HepG2 (cell line): ENCODE measurements at regions not wholly inside any gene's neighbourhood (a gene's known extent, or its start where the extent isn't known, plus 50 kb on each side); places are given as distances from the start of the nearest gene placed in this dataset.

Experiments
- ATAC-seq: fragments of 200-7000 bp; cut with Tn5 transposase; 3 replicates; pipeline ENCODE4 v1.9.1; 2020; ENCODE audit warnings: mild to moderate bottlenecking, moderate library complexity
- BruUV-seq: library from RNA; stranded (reverse); fragments of 400-500 nt; replicated peaks from 2 replicates; lab custom pipeline; 2021; lab: Mats Ljungman, UMichigan
- CTCF ChIA-PET: fragments of 300-600 bp; formaldehyde crosslinking; extraction: SDS; loops from one replicate; lab custom pipeline; 2021; ENCODE audit warnings: low total read pairs, inconsistent platforms, low intra/inter-chr PET ratio; lab: Yijun Ruan, JAX
- POLR2A ChIA-PET: fragments of 350-600 bp; sonication (Branson Sonifier 250); formaldehyde crosslinking; loops from one replicate; lab custom pipeline; 2020; ENCODE audit warnings: antibody characterized with exemption, inconsistent platforms; lab: Yijun Ruan, JAX
- DNase-seq: peaks from one replicate; pipeline ENCODE4 v3.0.0-alpha.2; 2015; ENCODE audit warnings: low spot score
- FAIRE-seq: peaks from 3 replicates; lab custom pipeline; 2011; peaks lifted over from hg19 to GRCh38; lab: Jason Lieb, UNC
- H2AFZ ChIP-seq: one replicate; pipeline ENCODE4 v1.6.1; 2011; ENCODE audit warnings: low read length, inconsistent platforms
- H3K27ac ChIP-seq: fragments of 300-600 bp; 3 replicates; pipeline ENCODE4 v1.8.0; 2011; ENCODE audit warnings: mixed run types, mild to moderate bottlenecking, mixed read lengths, low read length, inconsistent platforms; ENCODE audit not compliant: insufficient read depth; ENCODE audit errors: extremely low read length
- H3K27me3 ChIP-seq, 2 experiments: fragments of 200-600 bp in 1 of 2; 2 replicates in 1 of 2; 3 replicates in 1 of 2; pipeline versions ENCODE4 v1.6.0 to v1.8.0; 2011; ENCODE audit warnings: low read length in 2 of 2, mild to moderate bottlenecking in 2 of 2, moderate library complexity in 2 of 2, inconsistent platforms in 1 of 2; ENCODE audit not compliant: insufficient read depth in 2 of 2, control insufficient read depth in 1 of 2
- H3K36me3 ChIP-seq, 2 experiments: fragments of 200-600 bp in 1 of 2; replicated peaks in 1 of 2; 2 replicates in 1 of 2; 3 replicates in 1 of 2; pipeline versions ENCODE4 v1.5.1 to v1.8.0; 2011; ENCODE audit warnings: low read length in 2 of 2, inconsistent platforms in 1 of 2; ENCODE audit not compliant: insufficient read depth in 2 of 2, control insufficient read depth in 1 of 2
- H3K4me1 ChIP-seq: 2 replicates; pipeline ENCODE4 v1.5.1; 2012; ENCODE audit warnings: low read length, inconsistent platforms; ENCODE audit not compliant: insufficient read depth
- H3K4me2 ChIP-seq: 2 replicates; pipeline ENCODE4 v1.6.0; 2011; ENCODE audit warnings: low read depth, low read length, inconsistent platforms
- H3K4me3 ChIP-seq, 3 experiments: fragments of 200-600 bp in 1 of 3; sonication (generic), shearing (Covaris generic) in 1 of 3; replicated peaks in 1 of 3; 2 replicates each; pipeline ENCODE4 v1.5.1; 2011 to 2016; ENCODE audit warnings: low read length in 3 of 3, inconsistent platforms in 2 of 3, low read depth in 2 of 3, mild to moderate bottlenecking in 2 of 3, control low read depth in 1 of 3, mixed read lengths in 1 of 3; ENCODE audit not compliant: insufficient read depth in 1 of 3
- H3K79me2 ChIP-seq: one replicate; pipeline ENCODE4 v1.6.1; 2011; ENCODE audit warnings: low read length, inconsistent platforms; ENCODE audit not compliant: insufficient read depth
- H3K9ac ChIP-seq: 2 replicates; pipeline ENCODE4 v1.6.0; 2011; ENCODE audit warnings: mild to moderate bottlenecking, low read depth, low read length, inconsistent platforms; ENCODE audit not compliant: insufficient read depth
- H3K9me3 ChIP-seq: 2 replicates; pipeline ENCODE4 v1.5.1; 2012; ENCODE audit warnings: mild to moderate bottlenecking, low read length
- H4K20me1 ChIP-seq: 2 replicates; pipeline ENCODE4 v1.6.0; 2011; ENCODE audit warnings: inconsistent platforms, mild to moderate bottlenecking, low read length, moderate library complexity; ENCODE audit not compliant: insufficient read depth
- ARID2 ChIP-seq: sonication (generic); formaldehyde crosslinking; IDR thresholded peaks from 2 replicates; pipeline ENCODE4 v1.8.1; 2022; ENCODE audit warnings: mild to moderate bottlenecking, missing genetic modification reagents, borderline replicate concordance
- ARID3A ChIP-seq: IDR thresholded peaks from 2 replicates; pipeline ENCODE4 v1.6.1; 2012; ENCODE audit warnings: low read depth, low read length, improper control_type of control experiment
- CBFB ChIP-seq: sonication (generic); formaldehyde crosslinking; IDR thresholded peaks from 2 replicates; pipeline ENCODE4 v1.4.0; 2020; ENCODE audit warnings: missing genetic modification reagents
- IRX3 ChIP-seq: sonication (generic); formaldehyde crosslinking; IDR thresholded peaks from 2 replicates; pipeline ENCODE4 v1.8.1; 2023; ENCODE audit warnings: mild to moderate bottlenecking, low read depth, missing genetic modification reagents, borderline replicate concordance
- PAWR ChIP-seq: sonication (generic); formaldehyde crosslinking; IDR thresholded peaks from 2 replicates; pipeline ENCODE4 v1.4.0; 2020; ENCODE audit warnings: missing genetic modification reagents, mild to moderate bottlenecking, borderline replicate concordance
- TFDP1 ChIP-seq: IDR thresholded peaks from 2 replicates; pipeline ENCODE4 v1.6.1; 2016; ENCODE audit warnings: missing compliant biosample characterization, missing genetic modification reagents, borderline replicate concordance
- ZBTB43 ChIP-seq: sonication (generic); formaldehyde crosslinking; conservative IDR thresholded peaks from 2 replicates; pipeline ENCODE4 v1.4.0; 2020; ENCODE audit warnings: missing genetic modification reagents
- ZNF101 ChIP-seq: sonication (generic); formaldehyde crosslinking; IDR thresholded peaks from 2 replicates; pipeline ENCODE4 v1.4.0; 2020; ENCODE audit warnings: mild to moderate bottlenecking, low read depth, missing genetic modification reagents, borderline replicate concordance
- ZNF263 ChIP-seq: sonication (generic); formaldehyde crosslinking; IDR thresholded peaks from 2 replicates; pipeline ENCODE4 v1.4.0; 2020; ENCODE audit warnings: missing genetic modification reagents
- ZNF567 ChIP-seq: sonication (generic); formaldehyde crosslinking; IDR thresholded peaks from 2 replicates; pipeline ENCODE4 v1.8.1; 2023; ENCODE audit warnings: mild to moderate bottlenecking, missing genetic modification reagents, borderline replicate concordance
- ZNF660 ChIP-seq: sonication (generic); formaldehyde crosslinking; IDR thresholded peaks from 2 replicates; pipeline ENCODE4 v1.5.1; 2020; ENCODE audit warnings: mild to moderate bottlenecking, low read depth, missing genetic modification reagents, borderline replicate concordance
- WGBS: methylation state at CpG from one replicate; pipeline ENCODE4 v1.1.6; 2017; ENCODE audit warnings: low lambda C conversion rate; 5-methylcytosine and 5-hydroxymethylcytosine counted together
- in situ Hi-C: cut with HindIII; loops from 2 replicates; pipeline ENCODE4 v1.10.0; 2017; ENCODE audit warnings: low pct_unique_long_range_greater_than_20kb; ENCODE audit not compliant: extremely low pct_ligation_motif_present
- intact Hi-C: fragments of 100-400 bp; cut with micrococcal nuclease; formaldehyde crosslinking; loops from one replicate; pipeline ENCODE4 v1.10.0; 2022; ENCODE audit not compliant: unreplicated experiment

- POLR2A ChIA-PET = no interaction called here
- Histone ChIP-seq H3K9ac (no peak overlapping the region), H3K9me3 (no peaks in the 10 kb centered on the region), H3K4me3 (no peak overlapping the region), H2AFZ (no peak overlapping the region), H3K4me2 (no peak overlapping the region), H3K27ac (no peak overlapping the region), H3K79me2 (no peaks in the 10 kb centered on the region), H3K4me1 (no peaks in the 10 kb centered on the region), H4K20me1 (no peaks in the 10 kb centered on the region), H3K36me3 (no peaks in the 10 kb centered on the region), H3K27me3 (peaks cover 0 to 3% of the 10 kb centered on the region in 2 experiments; a peak in 4 of 5 replicates)
- in situ Hi-C loops (no loop called here), intact Hi-C loops (no loop called here)
- DNase-seq (no peak), FAIRE-seq (no peak), ATAC-seq (no peak)
- TF ChIP-seq ZNF101 (no peak), TFDP1 (CRISPR knock-in tag) (no peak), ARID3A (no peak), PAWR (CRISPR knock-in tag) (no peak), CBFB (no peak), IRX3 (CRISPR knock-in tag) (no peak), ZNF263 (CRISPR knock-in tag) (no peak), ZNF660 (no peak), ARID2 (CRISPR knock-in tag) (no peak), ZNF567 (CRISPR knock-in tag) (no peak), ZBTB43 (no peak)
- no TSS peak for BruUV-seq
- WGBS = 30% methylated on average over 13 of the region's 16 CpGs
- CTCF ChIA-PET = no interaction called here
Observed at GRCh38 chr10:130985158-130985753, 326.3 kb downstream of the TCERG1L start.
